Activated CD8-positive, alpha-beta memory T cell treated with anti-CD3 and anti-CD28 coated beads, Interleukin-2, amount 10 ng/mL, durations not matched to agents 7 days and 5 days (primary cell): ENCODE measurements at regions not wholly inside any gene's neighbourhood (a gene's known extent, or its start where the extent isn't known, plus 50 kb on each side); places are given as distances from the start of the nearest gene placed in this dataset.
"Not testable (repeated sequence)": the region's sequence is repeated elsewhere in the genome, so short reads cannot be mapped to it uniquely, and the experiment has no call there.

Source experiments
- ATAC-seq: fragments of 150-1000 bp; cut with Tn5 transposase; one replicate; pipeline ENCODE4 v1.10.0; 2021; ENCODE audit warnings: moderate library complexity
- CTCF ChIA-PET: fragments of 350-600 bp; sonication (Branson Sonifier 250); formaldehyde crosslinking; loops from one replicate; lab custom pipeline; 2021; ENCODE audit warnings: antibody characterized with exemption; lab: Charles Lee
- DNase-seq: peaks from one replicate; pipeline ENCODE4 v3.0.0-alpha.2; 2020
- H3K27ac Mint-ChIP-seq: one replicate; pipeline ENCODE4 v1.8.0; 2021; ENCODE audit warnings: mild to moderate bottlenecking, mixed read lengths
- H3K27me3 Mint-ChIP-seq: one replicate; pipeline ENCODE4 v1.8.0; 2021; ENCODE audit warnings: mixed read lengths
- H3K36me3 Mint-ChIP-seq: one replicate; pipeline ENCODE4 v1.8.0; 2021; ENCODE audit warnings: mild to moderate bottlenecking, mixed read lengths
- H3K4me1 Mint-ChIP-seq: one replicate; pipeline ENCODE4 v1.8.0; 2021; ENCODE audit warnings: mixed read lengths
- H3K4me3 Mint-ChIP-seq: one replicate; pipeline ENCODE4 v1.8.0; 2021; ENCODE audit warnings: mild to moderate bottlenecking, moderate library complexity, mixed read lengths
- H3K9me3 Mint-ChIP-seq: one replicate; pipeline ENCODE4 v1.8.0; 2022; ENCODE audit warnings: low read depth, mixed read lengths

GRCh38 chr15:31710806-31711205 is 319.5 kb upstream of the CHRNA7 start:
- H3K27me3 Mint-ChIP-seq, DNase-seq, H3K36me3 Mint-ChIP-seq, ATAC-seq, H3K27ac Mint-ChIP-seq, H3K9me3 Mint-ChIP-seq, H3K4me3 Mint-ChIP-seq, CTCF ChIA-PET, H3K4me1 Mint-ChIP-seq: not testable (repeated sequence)

- H3K27me3 Mint-ChIP-seq, DNase-seq, CTCF ChIA-PET, H3K36me3 Mint-ChIP-seq, H3K4me1 Mint-ChIP-seq, H3K27ac Mint-ChIP-seq, H3K4me3 Mint-ChIP-seq, H3K9me3 Mint-ChIP-seq, ATAC-seq: not testable (repeated sequence)
Observed at GRCh38 chr15:31715208-31715607, 315.1 kb upstream of the CHRNA7 start.

- not testable (repeated sequence) for H3K4me1 Mint-ChIP-seq, DNase-seq
Observed at GRCh38 chr15:31718625-31719024, 311.7 kb upstream of the CHRNA7 start.

GRCh38 chr15:31719396-31720022 is 310.8 kb upstream of the CHRNA7 start:
- H3K36me3 Mint-ChIP-seq, ATAC-seq, H3K27ac Mint-ChIP-seq, H3K9me3 Mint-ChIP-seq, DNase-seq, H3K4me1 Mint-ChIP-seq, CTCF ChIA-PET, H3K27me3 Mint-ChIP-seq, H3K4me3 Mint-ChIP-seq: not testable (repeated sequence)

More at GRCh38 chr15:31718625-31719024, 311.7 kb upstream of the CHRNA7 start:
- ATAC-seq, CTCF ChIA-PET, H3K9me3 Mint-ChIP-seq, H3K27ac Mint-ChIP-seq, H3K27me3 Mint-ChIP-seq, H3K4me3 Mint-ChIP-seq, H3K36me3 Mint-ChIP-seq: not testable (repeated sequence)

- not testable (repeated sequence) for ATAC-seq, H3K4me3 Mint-ChIP-seq
Observed at GRCh38 chr15:31723019-31723418, 307.3 kb upstream of the CHRNA7 start.

GRCh38 chr15:31724903-31725302 is 305.4 kb upstream of the CHRNA7 start:
- not testable (repeated sequence) for H3K27me3 Mint-ChIP-seq, H3K27ac Mint-ChIP-seq, H3K4me3 Mint-ChIP-seq, H3K9me3 Mint-ChIP-seq, H3K4me1 Mint-ChIP-seq, DNase-seq, ATAC-seq, H3K36me3 Mint-ChIP-seq
- CTCF ChIA-PET: interaction anchor here (0.6 kb wide), 1 partner anchor 37 kb away, joined by 3 read pairs; no protein-coding TSS in a partner anchor

More at GRCh38 chr15:31723019-31723418, 307.3 kb upstream of the CHRNA7 start:
- H3K27ac Mint-ChIP-seq, CTCF ChIA-PET, H3K27me3 Mint-ChIP-seq, H3K4me1 Mint-ChIP-seq, DNase-seq, H3K36me3 Mint-ChIP-seq, H3K9me3 Mint-ChIP-seq: not testable (repeated sequence)

GRCh38 chr15:31725619-31726018 is 304.7 kb upstream of the CHRNA7 start:
- H3K4me1 Mint-ChIP-seq, H3K4me3 Mint-ChIP-seq, DNase-seq, ATAC-seq, CTCF ChIA-PET, H3K27ac Mint-ChIP-seq, H3K36me3 Mint-ChIP-seq, H3K27me3 Mint-ChIP-seq, H3K9me3 Mint-ChIP-seq: not testable (repeated sequence)

GRCh38 chr15:31727612-31728011 is 302.7 kb upstream of the CHRNA7 start:
- H3K4me1 Mint-ChIP-seq: no peaks in the 10 kb centered on the region

GRCh38 chr15:31732726-31733125 is 297.6 kb upstream of the CHRNA7 start:
- no peaks in the 10 kb centered on the region for H3K36me3 Mint-ChIP-seq
- no peak for DNase-seq
- H3K4me3 Mint-ChIP-seq: no peak overlapping the region
- CTCF ChIA-PET: no interaction called here
- no peak for ATAC-seq
- no peaks in the 10 kb centered on the region for H3K4me1 Mint-ChIP-seq
- H3K27ac Mint-ChIP-seq: no peak overlapping the region
- peaks cover 5% of the 10 kb centered on the region for H3K27me3 Mint-ChIP-seq
- no peaks in the 10 kb centered on the region for H3K9me3 Mint-ChIP-seq

More at GRCh38 chr15:31727612-31728011, 302.7 kb upstream of the CHRNA7 start:
- Mint-ChIP-seq H3K27me3 (peaks cover 9% of the 10 kb centered on the region), H3K4me3 (no peak overlapping the region), H3K27ac (no peak overlapping the region), H3K36me3 (no peaks in the 10 kb centered on the region), H3K9me3 (no peaks in the 10 kb centered on the region)
- CTCF ChIA-PET: no interaction called here
- DNase-seq (no peak), ATAC-seq (no peak)

- H3K27ac Mint-ChIP-seq: no peak overlapping the region
- CTCF ChIA-PET: no interaction called here
- no peak for ATAC-seq
- peaks cover 5% of the 10 kb centered on the region for H3K27me3 Mint-ChIP-seq
- no peak for DNase-seq
- H3K4me3 Mint-ChIP-seq: no peak overlapping the region
- no peaks in the 10 kb centered on the region for H3K9me3 Mint-ChIP-seq
- no peaks in the 10 kb centered on the region for H3K36me3 Mint-ChIP-seq
- no peaks in the 10 kb centered on the region for H3K4me1 Mint-ChIP-seq
Observed at GRCh38 chr15:31733424-31733823, 296.9 kb upstream of the CHRNA7 start.

- Mint-ChIP-seq H3K4me1 (no peaks in the 10 kb centered on the region), H3K27ac (no peak overlapping the region), H3K9me3 (peaks cover 8% of the 10 kb centered on the region), H3K4me3 (no peak overlapping the region), H3K27me3 (peaks cover 5% of the 10 kb centered on the region), H3K36me3 (no peaks in the 10 kb centered on the region)
- DNase-seq (no peak), ATAC-seq (no peak)
- CTCF ChIA-PET: no interaction called here
Observed at GRCh38 chr15:31740203-31740602, 290.1 kb upstream of the CHRNA7 start.

GRCh38 chr15:31745841-31746240 is 284.5 kb upstream of the CHRNA7 start:
- ATAC-seq: no peak
- H3K36me3 Mint-ChIP-seq: no peaks in the 10 kb centered on the region

GRCh38 chr15:31752065-31752762 is 278.1 kb upstream of the CHRNA7 start:
- Mint-ChIP-seq H3K36me3 (no peaks in the 10 kb centered on the region), H3K27me3 (peaks cover 9% of the 10 kb centered on the region), H3K4me1 (no peaks in the 10 kb centered on the region), H3K4me3 (no peak overlapping the region), H3K9me3 (peaks cover 2% of the 10 kb centered on the region), H3K27ac (no peak overlapping the region)
- no peak for DNase-seq
- CTCF ChIA-PET: no interaction called here
- ATAC-seq: no peak

More at GRCh38 chr15:31745841-31746240, 284.5 kb upstream of the CHRNA7 start:
- no peaks in the 10 kb centered on the region for H3K4me1 Mint-ChIP-seq
- peaks cover 10% of the 10 kb centered on the region for H3K9me3 Mint-ChIP-seq
- DNase-seq: no peak
- no peak overlapping the region for H3K4me3 Mint-ChIP-seq
- no peak overlapping the region for H3K27ac Mint-ChIP-seq
- peaks cover 11% of the 10 kb centered on the region for H3K27me3 Mint-ChIP-seq
- CTCF ChIA-PET: no interaction called here

GRCh38 chr15:31752905-31753304 is 277.4 kb upstream of the CHRNA7 start:
- H3K4me1 Mint-ChIP-seq: no peaks in the 10 kb centered on the region
- H3K27ac Mint-ChIP-seq: no peak overlapping the region
- no peaks in the 10 kb centered on the region for H3K36me3 Mint-ChIP-seq
- no peak overlapping the region for H3K4me3 Mint-ChIP-seq
- H3K9me3 Mint-ChIP-seq: peaks cover 2% of the 10 kb centered on the region
- no peak for ATAC-seq
- CTCF ChIA-PET: no interaction called here
- peaks cover 7% of the 10 kb centered on the region for H3K27me3 Mint-ChIP-seq
- DNase-seq: no peak
